ENCODE measurements at regions not wholly inside any gene's neighbourhood (a gene's known extent, or its start where the extent isn't known, plus 50 kb on each side); places are given as distances from the start of the nearest gene placed in this dataset.

- DNase-seq (ENCODE audit: low spot score): no peak
- no peak for TF ChIP-seq CTCF (IDR thresholded peaks at IDR 0.05; ENCODE audit: borderline replicate concordance, control extremely low read depth, extremely low read depth, insufficient read depth, missing control alignments)
- in situ Hi-C loops (cut with MboI; ENCODE audit: low sequenced_read_pairs, unreplicated experiment): no loop called here
Measured at GRCh38 chr17:65328567-65328966, 191.4 kb downstream of the RGS9 start.

GRCh38 chr17:65324611-65325342, 187.6 kb downstream of the RGS9 start:
- DNase-seq (ENCODE audit: low spot score): no peak
- no peak for TF ChIP-seq CTCF (IDR thresholded peaks at IDR 0.05; ENCODE audit: borderline replicate concordance, control extremely low read depth, extremely low read depth, insufficient read depth, missing control alignments)
- in situ Hi-C loops (cut with MboI; ENCODE audit: low sequenced_read_pairs, unreplicated experiment): no loop called here

GRCh38 chr17:65323049-65323448, 185.9 kb downstream of the RGS9 start:
- in situ Hi-C loops (cut with MboI; ENCODE audit: low sequenced_read_pairs, unreplicated experiment): no loop called here
- no peak for DNase-seq (ENCODE audit: low spot score)
- TF ChIP-seq CTCF (IDR thresholded peaks at IDR 0.05; ENCODE audit: borderline replicate concordance, control extremely low read depth, extremely low read depth, insufficient read depth, missing control alignments): no peak

GRCh38 chr17:65320820-65321219, 183.7 kb downstream of the RGS9 start:
- in situ Hi-C loops (cut with MboI; ENCODE audit: low sequenced_read_pairs, unreplicated experiment): no loop called here
- no peak for TF ChIP-seq CTCF (IDR thresholded peaks at IDR 0.05; ENCODE audit: borderline replicate concordance, control extremely low read depth, extremely low read depth, insufficient read depth, missing control alignments)
- no peak for DNase-seq (ENCODE audit: low spot score)

- no peak for DNase-seq (ENCODE audit: low spot score)
- in situ Hi-C loops (cut with MboI; ENCODE audit: low sequenced_read_pairs, unreplicated experiment): no loop called here
- no peak for TF ChIP-seq CTCF (IDR thresholded peaks at IDR 0.05; ENCODE audit: borderline replicate concordance, control extremely low read depth, extremely low read depth, insufficient read depth, missing control alignments)
Measured at GRCh38 chr17:65314212-65314611, 177.0 kb downstream of the RGS9 start.

- in situ Hi-C loops (cut with MboI; ENCODE audit: low sequenced_read_pairs, unreplicated experiment): no loop called here
- TF ChIP-seq CTCF (IDR thresholded peaks at IDR 0.05; ENCODE audit: borderline replicate concordance, control extremely low read depth, extremely low read depth, insufficient read depth, missing control alignments): no peak
- no peak for DNase-seq (ENCODE audit: low spot score)
Measured at GRCh38 chr17:65312718-65313377, 175.7 kb downstream of the RGS9 start.

All from GM13976 (cell line).